ENCODE measurements at regions not wholly inside any gene's neighbourhood (a gene's known extent, or its start where the extent isn't known, plus 50 kb on each side); places are given as distances from the start of the nearest gene placed in this dataset.
A peak's percentile ranks its signal among the peaks of the same experiment; 100 is the strongest.
"Not testable (repeated sequence)": the region's sequence is repeated elsewhere in the genome, so short reads cannot be mapped to it uniquely, and the experiment has no call there.

DNA sequence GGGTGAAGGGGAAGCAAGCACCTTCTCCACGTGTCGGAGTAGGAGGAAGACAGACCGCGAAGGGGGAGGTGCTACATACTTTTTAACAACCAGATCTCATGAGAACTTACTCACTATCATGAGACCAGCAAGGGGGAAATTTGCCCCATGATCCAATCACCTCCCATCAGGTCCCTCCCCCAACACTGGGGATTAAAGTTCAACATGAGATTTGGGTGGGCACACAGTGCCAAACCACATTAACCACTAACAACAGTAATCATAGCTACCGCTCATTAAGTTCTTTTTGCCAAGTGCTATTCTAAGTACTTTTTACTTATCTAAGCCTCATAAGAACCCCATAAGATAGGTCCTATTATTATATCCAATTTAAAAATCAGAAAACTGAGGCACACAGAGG is 450.5 kb upstream of the DDI1 start:
- no peak for DNase-seq

DNA sequence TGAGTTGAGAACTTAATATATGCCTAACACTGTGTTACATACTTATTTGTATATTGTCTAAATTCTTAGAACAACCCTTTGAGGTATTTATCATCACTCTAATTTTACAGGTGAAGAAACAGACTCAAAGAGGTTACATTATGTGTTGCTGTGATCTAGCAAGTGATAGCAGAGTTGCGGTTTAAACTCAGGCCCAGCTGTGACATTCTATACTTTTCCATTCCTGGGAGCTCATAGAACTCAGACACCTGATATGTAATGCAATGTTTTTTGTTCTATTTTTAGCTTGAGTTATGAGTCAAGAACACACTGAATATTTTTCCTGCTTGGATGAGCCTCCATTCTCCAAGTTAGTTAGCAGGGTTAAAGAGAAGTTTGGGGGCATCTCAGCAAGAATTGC is 449.7 kb upstream of the DDI1 start:
- no peak for DNase-seq

DNA sequence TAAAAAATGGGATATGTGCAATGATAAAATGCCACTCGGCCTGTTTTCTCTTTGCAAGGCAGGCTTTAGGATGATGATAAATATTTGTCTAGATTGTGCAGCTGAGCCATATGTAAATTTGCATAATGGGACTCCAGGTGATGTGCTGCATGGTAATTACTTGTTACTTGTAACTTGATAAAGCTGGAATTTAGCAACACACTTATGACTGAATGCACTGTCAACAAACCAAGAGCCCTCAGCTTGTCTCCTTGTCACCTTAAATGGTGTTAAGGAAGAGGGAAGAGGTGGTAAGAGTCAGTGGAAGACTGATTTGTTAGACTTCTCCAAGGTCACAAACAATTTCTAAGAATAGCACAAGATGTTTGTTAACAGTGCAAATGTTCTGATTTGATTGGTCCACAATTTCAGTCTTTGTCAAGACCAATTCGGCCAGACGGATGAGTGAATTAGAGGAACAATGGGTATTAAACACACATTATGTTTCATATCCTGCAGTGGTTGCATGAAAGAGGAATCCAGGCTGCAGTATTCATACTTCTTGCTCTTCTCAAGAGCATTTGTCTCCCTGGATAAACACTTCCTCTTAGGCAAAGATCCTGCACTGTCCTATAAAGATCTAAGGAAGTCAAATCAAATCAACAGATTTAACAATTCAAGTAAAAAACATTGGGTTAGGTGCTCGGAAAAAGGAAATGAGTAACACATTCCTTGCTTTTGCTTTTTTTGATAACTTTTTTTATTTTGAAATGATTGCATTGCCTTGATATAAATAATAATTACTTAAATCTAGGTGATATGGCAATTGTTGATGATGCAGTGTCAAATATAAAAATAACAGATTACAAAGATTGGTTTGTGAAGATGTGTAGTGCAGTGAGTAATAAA is 448.3 kb upstream of the DDI1 start:
- DNase-seq = no peak

DNA sequence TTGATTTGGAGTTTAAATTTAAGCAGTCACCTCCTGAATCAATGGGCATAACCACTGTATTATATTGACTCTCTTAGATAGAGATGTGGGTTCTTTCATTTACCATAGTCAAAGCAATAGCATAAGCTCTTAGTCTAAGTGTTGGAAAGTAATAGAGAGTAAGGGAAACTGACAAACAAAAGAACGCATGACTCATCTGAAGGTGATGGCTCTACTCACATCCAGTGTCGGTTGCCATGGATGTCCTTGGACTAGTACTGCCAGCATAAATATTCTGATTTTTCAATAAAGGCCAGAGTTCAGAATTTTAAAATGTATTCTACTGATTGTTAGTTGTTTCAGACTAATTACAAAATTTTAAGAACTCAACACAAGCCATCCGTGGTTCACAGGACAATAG is 444.9 kb upstream of the DDI1 start:
- no peak for DNase-seq

DNA sequence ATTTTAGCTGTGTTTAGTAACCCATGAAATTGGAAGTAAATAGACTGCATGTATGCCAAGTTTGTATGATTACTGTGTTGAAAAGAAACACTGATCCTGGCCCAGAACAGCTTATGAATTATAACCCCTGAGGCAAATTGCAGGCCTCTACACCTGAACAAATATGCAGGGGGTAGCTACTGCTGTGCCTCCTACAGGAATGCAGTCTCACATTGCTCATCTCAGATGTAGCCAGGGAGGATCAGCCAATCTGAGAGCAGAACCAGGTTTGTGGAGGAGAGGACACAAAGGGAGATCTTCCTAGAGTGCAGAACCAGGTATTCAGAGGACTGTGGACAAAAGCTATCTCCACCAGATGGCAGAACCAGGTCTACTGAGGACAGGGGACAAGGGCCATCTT is 442.2 kb upstream of the DDI1 start:
- DNase-seq = no peak

DNA sequence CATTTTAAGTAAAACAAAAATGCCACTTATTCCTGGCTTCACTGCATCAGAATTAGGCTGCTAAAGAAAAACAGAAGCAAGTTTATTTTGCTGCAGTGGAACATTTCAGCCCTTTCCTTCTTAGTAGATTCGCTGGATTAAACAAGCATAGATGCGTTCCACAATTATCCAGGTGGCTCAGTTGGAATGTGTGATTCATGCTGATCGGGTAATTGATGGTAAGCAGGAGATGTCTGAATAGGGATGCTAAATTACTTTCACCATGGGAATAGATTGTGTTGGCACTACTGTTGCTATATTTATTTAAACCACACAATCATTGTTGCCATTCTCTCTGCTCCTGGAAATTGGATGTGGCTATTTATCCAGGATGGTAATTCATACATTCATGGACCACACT is 440.1 kb upstream of the DDI1 start:
- no peak for DNase-seq

DNA sequence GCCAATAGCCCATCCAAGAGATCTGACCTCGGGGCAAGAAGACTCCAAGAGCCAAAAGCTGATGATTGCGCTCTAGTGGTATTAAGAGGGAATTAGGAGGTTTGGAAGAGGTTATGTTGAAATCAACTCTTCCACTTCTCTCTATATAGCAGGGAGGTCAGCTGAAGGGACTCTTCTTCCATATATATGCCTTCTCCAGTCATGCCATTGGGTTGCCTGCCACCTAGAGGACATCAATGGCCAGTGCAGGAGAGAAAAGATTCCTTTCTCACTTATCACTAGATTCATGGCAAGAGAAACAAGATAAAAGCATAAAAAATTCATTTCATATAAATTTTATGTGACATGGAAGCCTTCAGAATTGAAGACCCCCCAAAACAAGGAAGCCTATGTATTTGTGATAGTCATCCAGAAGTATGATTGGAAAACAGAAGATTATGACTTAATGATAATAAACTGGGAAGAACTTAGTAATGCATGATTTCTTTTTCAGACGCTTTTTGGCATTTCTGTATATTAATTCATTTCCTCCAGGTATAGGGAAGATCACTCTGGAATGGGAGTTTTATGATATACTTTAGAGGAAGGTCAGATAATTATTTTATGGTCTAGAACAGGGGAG is 435.1 kb upstream of the DDI1 start:
- DNase-seq = peak; percentile 70

DNA sequence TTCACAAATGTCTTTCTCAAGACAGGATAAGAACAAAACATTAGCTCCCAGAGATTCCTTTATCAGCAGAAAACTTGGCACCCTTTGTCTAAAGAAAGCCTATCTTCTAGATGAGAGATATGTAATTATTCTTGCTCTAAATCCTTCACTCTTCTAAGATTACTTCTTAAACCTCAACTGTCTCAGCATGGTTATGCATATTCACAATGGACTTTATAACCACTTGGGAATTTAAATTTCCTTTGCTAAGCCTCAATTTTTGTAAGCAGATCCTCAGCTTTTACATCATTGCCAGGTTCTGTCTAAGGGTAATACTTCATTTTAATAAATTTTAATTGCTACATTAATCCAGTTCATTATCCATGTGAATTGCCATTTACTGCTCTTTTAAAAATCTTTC is 433.6 kb upstream of the DDI1 start:
- no peak for DNase-seq

DNA sequence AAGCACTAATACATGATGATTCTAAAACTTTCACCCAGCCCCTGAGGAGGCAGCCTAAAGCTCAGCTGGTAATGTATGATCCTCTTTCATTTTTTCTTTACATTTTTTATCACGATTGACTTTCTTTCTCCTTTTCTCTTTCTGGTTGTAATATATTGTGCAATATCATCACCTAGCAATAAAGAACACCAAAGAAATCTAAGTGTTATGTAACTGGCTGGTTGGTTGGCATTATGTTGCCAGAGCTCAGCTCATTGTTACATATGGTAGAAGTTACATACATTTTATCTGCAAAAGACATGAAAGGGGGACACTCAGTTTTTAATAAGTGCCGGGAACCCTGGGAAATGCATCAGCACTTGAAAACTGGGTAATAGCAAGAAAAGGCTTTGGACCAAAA is 432.1 kb upstream of the DDI1 start:
- no peak for DNase-seq

DNA sequence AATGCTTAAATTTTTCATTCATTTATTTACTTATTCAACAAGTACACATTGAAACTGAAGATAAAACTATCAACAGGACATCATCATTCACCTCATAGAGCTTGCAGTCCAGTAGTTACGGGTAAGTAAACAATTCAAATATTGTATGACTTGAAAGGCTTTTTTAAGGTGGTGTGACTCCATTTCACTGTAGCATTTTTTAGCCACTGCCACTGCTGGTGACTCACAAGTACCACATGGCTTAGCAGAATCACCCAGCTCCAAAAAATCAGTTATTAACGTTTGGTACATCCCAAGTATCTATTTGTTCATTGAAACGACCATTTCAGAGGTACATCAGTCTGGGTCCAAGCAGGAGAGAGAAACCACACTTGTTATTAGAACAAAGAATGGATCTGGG is 427.9 kb upstream of the DDI1 start:
- DNase-seq = no peak

DNA sequence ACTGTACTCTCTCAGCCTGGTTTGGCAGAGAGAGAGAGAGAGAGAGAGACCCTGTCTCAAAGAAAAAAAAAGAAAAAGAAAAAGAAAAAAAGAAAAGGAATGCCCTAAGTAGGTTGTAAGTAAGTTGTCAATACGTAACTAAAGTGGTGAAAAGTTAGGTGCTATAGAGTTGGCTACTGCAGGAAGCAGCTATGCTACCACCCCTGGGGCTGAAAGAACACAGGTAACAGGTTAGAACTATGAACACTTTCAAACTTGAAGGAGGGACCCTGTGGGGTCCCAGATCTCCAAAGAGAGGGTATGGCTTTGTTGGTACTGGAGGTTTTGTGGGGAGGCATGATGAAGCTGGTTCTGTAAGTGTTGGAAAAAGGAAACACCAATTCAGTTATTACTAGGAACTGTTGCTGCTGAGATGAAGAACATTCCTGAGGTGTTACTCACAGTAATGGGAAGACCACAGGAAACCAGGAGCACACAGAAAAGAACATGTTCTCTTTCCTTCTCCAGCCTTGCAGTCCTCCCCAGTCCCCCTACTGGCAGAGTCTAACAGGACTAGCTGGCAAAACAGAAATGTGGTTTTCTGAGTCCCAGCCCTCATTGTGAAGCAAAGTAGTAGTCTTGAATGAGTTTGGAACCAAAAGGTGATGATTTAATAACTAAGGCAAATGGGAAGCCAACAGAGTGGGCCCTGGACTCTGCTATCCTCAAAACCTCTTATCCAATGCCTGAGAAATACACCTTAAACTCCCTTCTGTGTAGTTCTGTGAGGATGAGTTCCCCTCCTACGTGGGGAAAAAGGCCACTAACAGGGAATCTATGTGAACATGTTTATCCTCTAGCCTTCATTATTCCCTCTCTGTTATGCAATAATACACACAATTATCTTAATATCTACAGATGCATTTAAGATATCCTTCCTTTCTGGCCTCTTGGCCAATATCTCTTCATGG is 427.0 kb upstream of the DDI1 start:
- DNase-seq = peak; percentile 89

DNA sequence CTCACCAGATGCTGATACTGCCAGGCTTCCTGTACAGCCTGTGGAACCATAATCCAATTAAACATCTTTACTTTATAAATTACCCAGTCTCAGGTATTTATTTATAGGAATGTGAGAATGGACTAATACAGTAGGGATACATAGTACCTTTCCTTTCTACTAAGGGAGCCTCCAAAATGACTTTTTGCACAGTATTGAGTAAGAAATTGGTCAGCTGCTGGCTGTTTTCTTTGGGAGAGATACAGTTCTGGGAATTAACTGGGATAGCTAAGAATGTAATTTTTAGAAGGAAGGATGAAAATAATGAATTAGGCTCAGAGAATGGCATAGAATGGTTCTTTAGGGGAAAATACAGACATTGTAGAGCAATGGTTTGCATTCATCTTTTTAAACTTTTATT is 426.0 kb upstream of the DDI1 start:
- DNase-seq = no peak

DNA sequence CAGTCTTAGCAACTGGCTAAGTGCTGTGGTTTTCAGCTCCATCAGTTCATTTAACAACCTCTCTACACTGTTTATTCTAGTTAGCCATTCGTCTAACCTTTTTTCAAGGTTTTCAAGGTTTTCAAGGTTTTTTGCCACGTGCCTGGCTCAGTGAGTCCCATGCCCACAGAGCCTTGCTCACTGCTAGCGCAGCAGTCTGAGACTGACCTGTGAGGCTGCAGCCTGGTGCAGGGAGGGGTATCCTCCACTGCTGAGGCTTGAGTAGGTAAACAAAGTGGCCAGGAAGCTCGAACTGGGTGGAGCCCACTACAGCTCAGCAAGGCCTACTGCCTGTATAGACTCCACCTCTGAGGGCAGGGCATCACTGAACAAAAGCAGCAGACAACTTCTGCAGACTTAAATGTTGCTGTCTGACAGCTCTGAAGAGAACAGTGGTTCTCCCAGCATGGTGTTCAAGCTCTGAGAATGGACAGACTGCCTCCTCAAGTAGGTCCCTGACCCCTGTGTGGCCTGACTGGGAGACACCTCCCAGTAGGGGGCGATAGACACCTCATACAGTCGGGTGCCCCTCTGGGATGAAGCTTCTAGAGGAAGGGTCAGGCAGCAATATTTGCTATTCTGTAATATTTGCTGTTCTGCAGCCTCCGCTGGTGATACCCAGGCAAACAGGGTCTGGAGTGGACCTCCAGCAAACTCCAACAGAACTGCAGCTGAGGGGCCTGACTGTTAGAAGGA is 424.7 kb upstream of the DDI1 start:
- not testable (repeated sequence) for DNase-seq

DNA sequence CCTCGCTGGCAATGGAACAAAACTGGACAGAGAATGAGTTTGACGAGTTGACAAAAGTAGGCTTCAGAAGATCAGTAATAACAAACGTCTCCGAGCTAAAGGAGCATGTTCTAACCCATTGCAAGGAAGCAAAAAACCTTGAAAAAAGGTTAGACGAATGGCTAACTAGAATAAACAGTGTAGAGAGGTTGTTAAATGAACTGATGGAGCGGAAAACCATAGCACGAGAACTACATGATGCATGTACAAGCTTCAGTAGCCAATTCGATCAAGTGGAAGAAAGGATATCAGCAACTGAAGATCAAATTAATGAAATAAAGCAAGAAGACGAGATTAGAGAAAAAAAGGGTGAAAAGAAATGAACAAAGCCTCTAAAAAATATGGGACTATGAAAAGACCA is 424.0 kb upstream of the DDI1 start:
- not testable (repeated sequence) for DNase-seq

DNA sequence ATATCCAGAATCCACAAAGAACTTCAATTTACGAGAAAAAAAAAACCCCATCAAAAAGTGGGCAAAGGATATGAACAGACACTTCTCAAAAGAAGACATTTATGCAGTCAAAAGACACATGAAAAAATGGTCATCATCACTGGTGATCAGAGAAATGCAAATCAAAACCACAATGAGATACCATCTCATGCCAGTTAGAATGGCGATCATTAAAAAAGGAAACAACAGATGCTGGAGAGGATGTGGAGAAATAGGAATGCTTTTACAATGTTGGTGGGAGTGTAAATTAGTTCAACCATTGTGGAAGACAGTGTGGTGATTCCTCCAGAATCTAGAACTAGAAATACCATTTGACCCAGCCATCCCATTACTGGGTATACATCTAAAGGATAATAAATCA is 419.9 kb upstream of the DDI1 start:
- not testable (repeated sequence) for DNase-seq

DNA sequence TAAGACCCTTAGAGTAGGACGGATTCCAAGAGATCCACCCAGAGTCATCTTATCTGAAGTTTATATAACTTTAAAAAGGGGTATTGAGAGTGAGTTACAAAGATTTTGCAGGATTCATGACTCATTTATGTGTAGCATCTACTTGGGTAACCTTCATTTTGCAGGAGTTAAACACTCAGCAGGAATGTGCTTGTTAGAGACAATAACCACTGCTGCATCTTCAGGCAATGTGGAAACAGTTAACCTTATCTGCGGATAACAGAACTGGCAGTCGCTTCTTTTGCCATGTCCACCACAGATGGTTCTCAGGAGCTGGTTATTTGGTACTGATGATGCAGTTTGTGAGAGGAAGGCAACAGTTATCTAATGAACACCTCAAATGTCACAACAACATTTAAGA is 417.9 kb upstream of the DDI1 start:
- no peak for DNase-seq

DNA sequence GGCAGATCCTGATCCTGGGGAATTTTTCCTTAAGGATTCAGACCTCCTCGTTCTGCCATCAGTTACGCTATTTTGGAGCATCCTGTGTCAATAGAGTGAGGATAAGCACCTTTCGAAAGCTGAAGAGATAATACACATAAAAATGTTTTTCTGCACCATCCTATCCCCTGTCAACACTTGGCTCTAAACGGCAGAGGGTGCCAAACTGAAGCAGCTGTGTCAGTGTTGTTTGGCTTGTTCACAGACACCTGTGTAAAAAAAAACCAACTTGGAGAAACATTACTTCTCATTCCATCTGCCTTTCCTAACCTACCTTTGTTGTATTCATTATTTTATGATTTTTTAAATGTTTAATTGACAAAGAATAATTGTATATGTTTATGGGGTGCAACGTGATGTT is 417.0 kb upstream of the DDI1 start:
- no peak for DNase-seq

DNA sequence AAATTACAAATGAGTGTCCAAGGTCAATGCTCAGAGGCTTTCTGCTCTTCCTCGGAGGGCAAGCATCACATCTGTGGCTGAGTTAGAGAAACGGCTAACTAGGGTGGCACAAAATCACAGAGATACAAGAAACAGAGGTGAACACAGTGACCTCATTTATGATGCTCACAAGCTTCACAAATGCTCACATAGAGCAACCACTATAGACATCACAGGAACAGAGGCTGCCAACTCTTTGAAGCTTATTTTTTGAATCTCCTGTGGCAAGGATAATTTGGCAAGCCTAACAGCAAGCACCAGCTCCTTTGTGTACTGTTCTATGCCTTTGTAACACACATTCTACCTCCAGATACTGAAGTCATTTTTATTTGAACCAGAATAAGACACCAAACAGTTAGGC is 416.5 kb upstream of the DDI1 start:
- no peak for DNase-seq

DNA sequence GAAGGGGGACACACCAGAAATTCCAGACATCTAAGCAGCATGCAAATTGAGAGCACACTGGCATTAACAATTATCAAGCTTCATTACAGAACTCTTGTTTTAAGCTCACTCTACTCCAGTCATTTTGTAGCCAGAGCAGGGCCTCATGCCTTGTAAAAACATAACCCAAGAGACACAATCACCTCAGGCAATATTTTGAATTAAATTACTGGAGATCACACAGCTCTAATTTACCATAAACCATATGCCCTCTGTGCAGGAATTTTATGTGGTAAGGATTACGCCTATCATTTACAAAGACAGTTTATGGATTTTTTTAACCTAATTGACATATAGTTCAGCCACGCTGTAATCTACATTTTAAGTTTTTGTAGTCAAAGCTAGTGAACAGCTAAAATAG is 414.1 kb upstream of the DDI1 start:
- no peak for DNase-seq

DNA sequence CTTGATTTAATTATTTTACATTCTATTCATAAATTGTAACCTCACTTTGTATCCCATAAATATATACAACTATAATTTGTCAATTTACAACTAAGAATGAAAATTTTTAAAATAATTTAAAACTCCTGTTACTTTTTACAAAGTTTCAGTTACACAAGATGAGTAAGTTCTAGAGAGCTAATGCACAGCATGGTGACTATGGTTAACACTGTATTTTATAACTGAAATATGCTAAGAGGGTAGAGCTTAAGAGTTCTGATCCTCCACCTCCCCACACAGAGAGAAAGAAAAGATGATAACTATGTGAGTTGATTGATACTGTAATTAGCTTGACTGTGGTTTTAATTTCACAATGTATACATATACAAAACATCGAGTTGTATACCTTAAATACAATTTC is 412.5 kb upstream of the DDI1 start:
- no peak for DNase-seq

DNA sequence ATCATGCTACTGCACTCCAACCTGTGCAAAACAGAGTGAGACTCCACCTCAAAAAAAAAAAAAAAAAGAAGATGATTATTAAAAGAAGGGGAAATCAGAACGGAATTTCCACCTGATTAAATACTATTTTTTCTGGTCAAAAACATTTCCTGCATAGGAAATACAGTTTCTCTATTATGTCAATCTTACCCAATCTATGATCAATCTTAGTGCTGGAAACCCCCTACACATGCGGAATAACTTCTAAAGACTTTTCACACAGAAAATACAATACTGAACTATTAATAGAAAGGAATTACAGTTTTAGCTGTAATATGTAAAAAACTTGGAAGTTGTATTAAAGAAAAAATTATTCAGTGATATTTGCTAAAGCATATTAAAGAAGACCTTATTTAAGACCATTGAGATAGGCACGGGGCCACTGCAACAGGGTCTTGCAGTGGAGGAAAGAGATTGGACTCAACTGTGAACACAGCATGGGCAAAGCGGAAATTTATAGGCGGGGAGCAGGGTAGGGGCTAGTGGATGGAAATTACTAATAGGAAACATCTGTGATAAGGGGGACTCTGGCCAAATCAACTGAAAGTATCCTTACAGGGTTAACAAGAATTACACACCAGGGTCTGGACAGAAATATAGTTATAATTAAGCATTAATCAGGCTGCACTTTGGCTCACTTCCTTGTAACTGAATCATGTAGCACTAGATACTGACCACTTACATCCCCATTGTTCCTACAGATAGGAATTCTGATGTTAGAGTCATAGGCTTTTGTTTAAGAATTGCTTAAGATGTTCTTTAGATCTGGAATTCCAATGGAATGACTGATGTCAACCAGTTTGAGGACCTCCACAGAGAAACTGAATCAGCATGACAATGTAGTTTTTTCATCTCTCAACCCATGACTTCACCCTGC is 411.5 kb upstream of the DDI1 start:
- no peak for DNase-seq

DNA sequence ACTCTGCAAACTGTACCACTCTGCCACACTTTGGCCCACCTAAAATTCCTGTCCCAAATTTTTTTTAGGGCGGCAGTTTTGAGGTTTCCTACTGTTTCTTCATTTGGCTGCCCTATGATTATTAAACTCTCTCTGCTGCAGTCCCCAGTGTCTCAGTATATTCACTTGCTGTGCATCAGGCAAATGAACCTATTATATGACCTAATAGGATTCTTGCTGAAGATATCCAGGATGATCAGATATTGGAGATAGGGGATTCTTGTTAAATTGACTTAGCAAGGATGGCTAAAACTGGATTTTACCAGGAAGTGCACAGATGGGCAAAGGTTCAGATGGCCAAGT is 410.8 kb upstream of the DDI1 start:
- DNase-seq = no peak
